ENCODE measurements at regions not wholly inside any gene's neighbourhood (a gene's known extent, or its start where the extent isn't known, plus 50 kb on each side); places are given as distances from the start of the nearest gene placed in this dataset.

DNA sequence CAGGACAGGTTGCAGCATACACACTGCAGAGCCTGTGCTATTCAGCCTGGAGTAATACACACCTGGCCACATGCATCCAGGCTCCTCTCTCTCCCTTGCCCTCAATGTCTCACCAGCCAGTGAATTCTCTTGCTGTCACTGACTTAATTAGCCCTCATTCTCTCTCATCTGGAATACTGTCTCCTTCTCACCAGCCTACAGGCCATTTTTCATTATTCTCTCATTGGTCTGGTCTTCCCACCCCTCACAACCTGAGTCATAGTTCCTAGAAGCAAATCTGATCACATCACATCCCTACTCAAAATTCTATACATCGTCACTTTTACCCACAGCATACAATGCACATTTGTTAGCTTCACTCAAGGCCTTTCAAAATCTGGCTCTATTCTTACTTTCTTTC, 333.1 kb downstream of the PIK3C3 start:
- Histone ChIP-seq H3K36me3 (replicated peaks in 1 of 2; ENCODE audit: control insufficient read depth in 1 of 2, insufficient read depth in 2 of 2, low read length in 1 of 2) (no peaks in the 10 kb centered on the region), H2AFZ (ENCODE audit: low read depth) (no peak overlapping the region), H3K9ac (no peak overlapping the region), H4K20me1 (ENCODE audit: insufficient read depth) (no peaks in the 10 kb centered on the region), H3K79me2 (ENCODE audit: insufficient read depth) (no peaks in the 10 kb centered on the region), H3K9me2 (no peaks in the 10 kb centered on the region), H3F3A (replicated peaks; ENCODE audit: insufficient read depth) (no peaks in the 10 kb centered on the region), H3K4me1 (ENCODE audit: control insufficient read depth in 1 of 2, insufficient read depth in 2 of 2, low read depth in 1 of 2, low read length in 1 of 2) (no peaks in the 10 kb centered on the region), H3K27ac (ENCODE audit: low read depth in 2 of 2, low read length in 1 of 2) (no peak overlapping the region), H3K4me3 (ENCODE audit: low read depth in 2 of 2, low read length in 1 of 2) (no peak overlapping the region), H3K27me3 (ENCODE audit: insufficient read depth) (no peaks in the 10 kb centered on the region), H3K4me2 (no peak overlapping the region), H3K9me3 (no peaks in the 10 kb centered on the region)
- WGBS (ENCODE audit: low lambda C conversion rate) = 88% methylated on average over 1 of the region's 1 CpG
- TF ChIP-seq FOXM1 (IDR thresholded peaks at IDR 0.05; ENCODE audit: low read depth) (no peak), SIN3A (IDR thresholded peaks at IDR 0.05; ENCODE audit: borderline replicate concordance, low read depth, low read length) (no peak), GABPA (IDR thresholded peaks at IDR 0.05; ENCODE audit: low read depth) (no peak), REST (IDR thresholded peaks at IDR 0.05; ENCODE audit: low read depth, low read length) (no peak), FOXJ3 (CRISPR knock-in tag; IDR thresholded peaks at IDR 0.05) (no peak), MAX (IDR thresholded peaks at IDR 0.05; ENCODE audit: low read depth) (no peak), MXI1 (IDR thresholded peaks at IDR 0.05; ENCODE audit: low read depth, low read length) (no peak), USF1 (IDR thresholded peaks at IDR 0.05; ENCODE audit: borderline replicate concordance, low read depth) (no peak), RXRA (IDR thresholded peaks at IDR 0.05; ENCODE audit: borderline replicate concordance, low read depth) (no peak), NRF1 (IDR thresholded peaks at IDR 0.05; ENCODE audit: low read depth, low read length) (no peak), IRF3 (IDR thresholded peaks at IDR 0.05; ENCODE audit: low read depth, low read length) (no peak), RFX5 (IDR thresholded peaks at IDR 0.05; ENCODE audit: low read length) (no peak), EZH2phosphoT487 (IDR thresholded peaks at IDR 0.05; ENCODE audit: borderline replicate concordance, low read depth) (no peak)
- POLR2A ChIA-PET = no interaction called here
- no peak for DNase-seq
- CTCF ChIA-PET = interaction anchor here (1.2 to 4.2 kb wide), 3 partner anchors 11 to 174 kb away, joined by 3 to 23 read pairs (median 10); no protein-coding TSS in a partner anchor
